ENCODE measurements at regions not wholly inside any gene's neighbourhood (a gene's known extent, or its start where the extent isn't known, plus 50 kb on each side); places are given as distances from the start of the nearest gene placed in this dataset.
"Not testable (repeated sequence)": the region's sequence is repeated elsewhere in the genome, so short reads cannot be mapped to it uniquely, and the experiment has no call there.

GRCh38 chr1:10940451-10940804, 72.0 kb upstream of the TARDBP start:
- peaks cover 9% of the 10 kb centered on the region; the same call in 1 of the 2 replicates for H3K27me3 ChIP-seq (replicated peaks)
- H3K4me3 ChIP-seq, result no peak overlapping the region

GRCh38 chr1:10940838-10941237, 71.6 kb upstream of the TARDBP start:
- Histone ChIP-seq H3K4me1 (replicated peaks) (peaks cover 9% of the 10 kb centered on the region), H3K36me3 (no peaks in the 10 kb centered on the region), H3K4me3 (no peak overlapping the region), H3K27ac (no peak overlapping the region), H3K9me3 (replicated peaks) (no peaks in the 10 kb centered on the region), H3K27me3 (replicated peaks) (peaks cover 9% of the 10 kb centered on the region; the same call in 1 of the 2 replicates)
- no peak for DNase-seq (ENCODE audit: low read depth in 1 of 2, low spot score in 2 of 2)

More at GRCh38 chr1:10940451-10940804, 72.0 kb upstream of the TARDBP start:
- no peak for DNase-seq (ENCODE audit: low read depth in 1 of 2, low spot score in 2 of 2)
- H3K4me1 ChIP-seq (replicated peaks), result peaks cover 9% of the 10 kb centered on the region
- H3K36me3 ChIP-seq, result no peaks in the 10 kb centered on the region
- no peak overlapping the region for H3K27ac ChIP-seq
- no peaks in the 10 kb centered on the region for H3K9me3 ChIP-seq (replicated peaks)

DNA sequence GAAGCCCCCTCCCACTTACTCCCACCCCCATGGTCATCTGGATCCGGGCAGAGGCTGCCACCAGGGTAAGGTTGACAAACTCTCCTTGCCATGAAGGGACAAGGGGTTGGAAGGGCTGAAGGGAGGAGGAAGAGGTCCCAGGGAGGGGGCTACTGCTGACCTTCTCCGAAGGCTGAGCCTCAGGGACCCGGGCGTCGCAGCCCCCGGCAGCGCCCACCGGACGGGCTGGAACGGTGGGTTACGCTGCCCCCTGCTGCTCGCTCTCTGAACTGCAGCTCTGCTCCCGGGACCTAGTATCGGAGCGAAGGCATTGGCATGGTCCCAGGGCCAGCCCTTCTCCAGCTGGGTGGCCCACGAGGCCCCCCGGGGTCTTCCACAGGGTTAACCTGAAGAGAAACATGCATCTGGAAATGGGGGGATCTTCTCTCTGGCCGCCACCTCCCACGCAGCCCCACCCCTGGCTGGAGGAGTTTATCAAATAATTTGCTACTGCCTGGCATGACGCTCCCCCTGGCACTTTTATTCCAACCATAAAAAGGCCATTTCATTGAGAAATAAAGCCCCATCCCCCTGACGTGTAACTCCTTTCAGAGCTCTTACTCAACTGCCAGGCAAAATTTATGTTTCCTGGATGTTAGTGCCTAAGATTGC, 70.4 kb upstream of the TARDBP start:
- H3K27me3 ChIP-seq (replicated peaks), result peaks cover 9% of the 10 kb centered on the region; the same call in 1 of the 2 replicates
- H3K36me3 ChIP-seq, result no peaks in the 10 kb centered on the region
- no peak overlapping the region for H3K27ac ChIP-seq
- H3K4me1 ChIP-seq (replicated peaks), result peaks cover 9% of the 10 kb centered on the region
- no peaks in the 10 kb centered on the region for H3K9me3 ChIP-seq (replicated peaks)
- peak; percentile 38 to 63 for DNase-seq (ENCODE audit: low read depth in 1 of 2, low spot score in 2 of 2)
- H3K4me3 ChIP-seq, result no peak overlapping the region

GRCh38 chr1:10942542-10942912, 69.9 kb upstream of the TARDBP start:
- Histone ChIP-seq H3K4me1 (replicated peaks) (peaks cover 9% of the 10 kb centered on the region), H3K9me3 (replicated peaks) (no peaks in the 10 kb centered on the region), H3K36me3 (no peaks in the 10 kb centered on the region), H3K27me3 (replicated peaks) (peaks cover 9% of the 10 kb centered on the region; the same call in 1 of the 2 replicates), H3K27ac (no peak overlapping the region), H3K4me3 (no peak overlapping the region)
- DNase-seq (ENCODE audit: low read depth in 1 of 2, low spot score in 2 of 2), result no peak

DNA sequence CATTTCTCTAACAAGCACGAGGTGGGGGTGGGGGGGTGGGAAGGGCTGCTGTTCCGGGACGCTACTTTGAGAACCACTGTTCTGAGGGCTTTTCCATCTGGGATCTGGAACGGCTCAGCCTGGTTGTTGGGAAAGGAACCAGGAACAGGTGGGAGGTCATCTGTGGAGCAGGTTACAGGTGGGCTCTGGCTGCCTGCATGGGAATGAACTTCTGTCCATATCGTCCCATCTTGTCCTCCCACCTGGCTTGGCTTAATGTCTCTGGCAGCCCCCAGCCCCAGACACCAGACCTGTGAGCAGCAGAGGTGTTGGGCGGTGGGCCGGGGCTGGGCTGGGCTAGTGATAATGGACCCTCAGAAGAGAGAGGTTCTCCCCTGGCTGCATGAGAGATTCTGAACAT, 69.4 kb upstream of the TARDBP start:
- H3K36me3 ChIP-seq, result no peaks in the 10 kb centered on the region
- no peak overlapping the region for H3K4me3 ChIP-seq
- H3K9me3 ChIP-seq (replicated peaks), result no peaks in the 10 kb centered on the region
- H3K4me1 ChIP-seq (replicated peaks), result peaks cover 9% of the 10 kb centered on the region
- DNase-seq (ENCODE audit: low read depth in 1 of 2, low spot score in 2 of 2), result no peak
- H3K27me3 ChIP-seq (replicated peaks), result peaks cover 5% of the 10 kb centered on the region; the same call in 1 of the 2 replicates
- H3K27ac ChIP-seq, result no peak overlapping the region

- Histone ChIP-seq H3K27ac (no peak overlapping the region), H3K4me1 (replicated peaks) (peaks cover 9% of the 10 kb centered on the region), H3K36me3 (no peaks in the 10 kb centered on the region), H3K4me3 (no peak overlapping the region), H3K9me3 (replicated peaks) (no peaks in the 10 kb centered on the region), H3K27me3 (replicated peaks) (peaks cover 5% of the 10 kb centered on the region; the same call in 1 of the 2 replicates)
- peak in 1 of 2 experiments; percentile 26 for DNase-seq (ENCODE audit: low read depth in 1 of 2, low spot score in 2 of 2)
Measured at GRCh38 chr1:10943991-10944730, 68.3 kb upstream of the TARDBP start.

DNA sequence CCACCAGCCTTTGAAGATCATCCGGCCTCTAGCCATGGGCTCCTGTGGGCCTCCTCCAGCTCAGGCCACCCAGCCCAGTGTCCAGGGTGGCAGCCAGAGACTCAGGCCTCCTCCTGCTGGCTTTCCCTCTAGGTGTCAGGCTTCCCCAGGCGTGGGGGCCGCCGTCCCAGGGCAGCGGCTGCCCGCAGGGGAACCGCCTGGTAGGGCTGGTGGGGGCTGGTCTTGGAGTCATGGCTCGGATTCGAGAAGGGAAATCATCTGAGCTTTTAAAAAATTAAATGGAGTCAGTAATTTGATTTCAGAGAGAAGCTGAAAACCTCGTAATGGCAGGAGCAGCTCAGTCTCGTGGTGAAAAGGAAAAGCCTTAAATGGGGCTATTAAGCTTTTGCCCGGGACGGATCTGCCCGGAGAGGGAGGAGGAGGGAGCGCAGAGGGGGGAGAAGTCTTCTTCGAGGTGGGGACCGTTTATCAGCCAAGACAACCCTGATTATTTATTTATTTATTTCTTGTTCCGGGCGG, 66.4 kb upstream of the TARDBP start:
- H3K27me3 ChIP-seq (replicated peaks), result 0 out of 2 replicates have a peak, but pooled peaks cover 5% of the 10 kb centered on the region
- H3K4me3 ChIP-seq, result no peak overlapping the region
- H3K4me1 ChIP-seq (replicated peaks), result peaks cover 9% of the 10 kb centered on the region
- no peaks in the 10 kb centered on the region for H3K36me3 ChIP-seq
- DNase-seq (ENCODE audit: low read depth in 1 of 2, low spot score in 2 of 2), result no peak
- no peak overlapping the region for H3K27ac ChIP-seq
- H3K9me3 ChIP-seq (replicated peaks), result no peaks in the 10 kb centered on the region

- H3K36me3 ChIP-seq, result no peaks in the 10 kb centered on the region
- H3K9me3 ChIP-seq (replicated peaks), result no peaks in the 10 kb centered on the region
- no peak overlapping the region for H3K4me3 ChIP-seq
- peaks cover 5% of the 10 kb centered on the region for H3K4me1 ChIP-seq (replicated peaks)
- peaks cover 4% of the 10 kb centered on the region; the same call in 1 of the 2 replicates for H3K27me3 ChIP-seq (replicated peaks)
- no peak overlapping the region for H3K27ac ChIP-seq
- no peak for DNase-seq (ENCODE audit: low read depth in 1 of 2, low spot score in 2 of 2)
Measured at GRCh38 chr1:10947181-10947580, 65.3 kb upstream of the TARDBP start.

GRCh38 chr1:10947691-10948462, 64.6 kb upstream of the TARDBP start:
- Histone ChIP-seq H3K4me1 (replicated peaks) (peaks cover 5% of the 10 kb centered on the region), H3K27me3 (replicated peaks) (peaks cover 2% of the 10 kb centered on the region; the same call in 1 of the 2 replicates), H3K36me3 (no peaks in the 10 kb centered on the region), H3K27ac (no peak overlapping the region), H3K9me3 (replicated peaks) (no peaks in the 10 kb centered on the region), H3K4me3 (no peak overlapping the region)
- no peak for DNase-seq (ENCODE audit: low read depth in 1 of 2, low spot score in 2 of 2)

DNA sequence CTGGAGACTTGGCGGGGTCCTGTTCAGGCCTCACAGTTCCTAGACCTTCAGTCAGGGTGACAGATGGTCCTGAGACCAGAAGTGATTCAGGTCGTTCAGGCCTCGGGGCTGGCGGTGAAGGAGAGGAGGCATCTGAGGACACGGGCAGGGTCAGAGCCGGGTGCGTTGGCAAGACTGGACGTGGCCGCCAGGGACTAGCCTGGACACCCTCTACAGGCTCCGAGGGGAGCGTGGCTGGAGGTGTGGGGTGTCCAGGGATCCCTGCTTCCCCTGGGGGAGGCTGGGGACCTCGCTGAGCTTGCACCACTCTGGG, 64.0 kb upstream of the TARDBP start:
- no peak overlapping the region for H3K4me3 ChIP-seq
- peaks cover 3% of the 10 kb centered on the region; the same call in 1 of the 2 replicates for H3K27me3 ChIP-seq (replicated peaks)
- H3K27ac ChIP-seq, result no peak overlapping the region
- H3K9me3 ChIP-seq (replicated peaks), result peaks cover under 1% of the 10 kb centered on the region; the same call in 1 of the 2 replicates
- peaks cover 5% of the 10 kb centered on the region for H3K4me1 ChIP-seq (replicated peaks)
- no peak for DNase-seq (ENCODE audit: low read depth in 1 of 2, low spot score in 2 of 2)
- H3K36me3 ChIP-seq, result no peaks in the 10 kb centered on the region

DNA sequence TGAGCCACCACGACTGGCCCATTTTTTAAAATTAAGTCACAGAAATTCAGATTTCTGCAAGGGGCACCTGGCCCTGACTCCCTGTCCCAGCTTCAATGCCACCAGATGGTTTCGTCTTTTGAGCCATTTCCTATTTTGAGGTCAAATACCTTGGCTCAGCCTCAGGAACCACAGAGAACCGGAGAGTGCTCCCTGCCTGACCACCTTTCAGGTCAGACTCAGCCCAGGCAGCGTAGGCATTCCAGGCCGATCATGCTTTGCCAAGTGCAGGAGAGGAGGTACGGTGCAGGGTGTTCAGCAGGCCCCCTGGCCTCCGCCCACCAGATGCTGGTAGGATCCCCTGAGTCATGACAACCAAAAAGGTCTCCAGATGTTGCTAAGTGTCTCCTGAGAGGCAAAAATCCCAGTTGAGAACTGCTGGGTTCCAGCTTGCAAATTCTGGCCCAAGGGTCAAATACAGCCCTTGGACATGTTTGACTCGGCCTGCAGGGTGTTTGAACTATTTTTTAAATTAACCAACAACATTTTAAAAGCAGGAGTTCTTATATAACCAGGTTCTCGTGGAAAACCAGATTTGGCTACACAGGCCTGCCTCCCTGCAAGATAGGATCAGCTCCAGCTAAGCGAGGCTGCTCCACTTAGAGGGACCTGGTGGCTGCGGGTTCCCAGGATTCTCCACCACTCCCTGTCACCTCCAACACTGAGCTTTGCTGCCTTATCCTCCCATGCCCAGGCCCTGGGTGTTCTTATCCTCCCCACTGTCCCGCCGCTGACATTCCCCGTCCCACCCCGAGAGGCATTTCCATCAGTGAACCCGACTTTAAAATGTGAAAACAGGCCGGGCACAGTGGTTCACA, 61.9 kb upstream of the TARDBP start:
- peaks cover 3% of the 10 kb centered on the region; the same call in 1 of the 2 replicates for H3K9me3 ChIP-seq (replicated peaks)
- peaks cover 3% of the 10 kb centered on the region; the same call in 1 of the 2 replicates for H3K27me3 ChIP-seq (replicated peaks)
- no peak overlapping the region for H3K27ac ChIP-seq
- no peak for DNase-seq (ENCODE audit: low read depth in 1 of 2, low spot score in 2 of 2)
- no peaks in the 10 kb centered on the region for H3K36me3 ChIP-seq
- H3K4me3 ChIP-seq, result no peak overlapping the region
- no peaks in the 10 kb centered on the region for H3K4me1 ChIP-seq (replicated peaks)

DNA sequence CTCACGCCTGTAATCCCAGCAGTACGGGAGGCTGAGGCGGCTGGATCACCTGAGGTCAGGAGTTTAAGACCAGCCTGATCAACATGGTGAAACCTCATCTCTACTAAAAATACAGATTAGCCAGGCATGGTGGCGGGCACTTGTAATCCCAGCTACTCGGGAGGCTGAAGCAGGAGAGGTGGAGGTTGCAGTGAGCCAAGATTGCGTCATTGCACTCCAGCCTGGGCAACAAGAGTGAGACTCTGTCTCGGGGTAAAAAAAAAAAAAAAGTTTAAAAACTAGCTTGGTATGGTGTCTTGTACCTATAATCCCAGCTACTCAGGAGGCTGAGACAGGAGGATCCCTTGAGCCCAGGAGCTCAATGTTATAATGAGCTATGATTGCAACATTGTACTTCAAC, 61.2 kb upstream of the TARDBP start:
- H3K4me1 ChIP-seq (replicated peaks); H3K27ac ChIP-seq; H3K4me3 ChIP-seq; DNase-seq (ENCODE audit: low read depth in 1 of 2, low spot score in 2 of 2); H3K36me3 ChIP-seq; H3K27me3 ChIP-seq (replicated peaks); H3K9me3 ChIP-seq (replicated peaks): not testable (repeated sequence)

DNA sequence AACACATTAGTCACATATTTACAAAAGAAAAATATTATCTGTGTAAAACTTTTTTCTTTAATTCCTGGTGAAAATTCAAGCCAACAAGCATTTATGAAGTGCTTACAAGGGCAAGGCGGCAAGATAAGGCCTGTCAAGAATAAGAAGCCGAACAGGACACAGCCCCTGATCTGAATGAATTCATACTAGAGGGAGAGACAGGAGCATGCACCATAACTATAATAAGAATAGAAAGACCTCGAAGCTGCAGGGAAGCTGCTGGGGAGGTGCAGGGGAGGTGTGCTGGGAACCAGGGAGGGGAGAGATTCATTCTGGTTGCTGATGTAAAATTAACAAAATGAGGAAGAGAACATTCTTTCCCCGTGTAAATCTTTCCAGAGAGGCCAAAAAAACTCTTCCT, 60.5 kb upstream of the TARDBP start:
- no peak overlapping the region for H3K4me3 ChIP-seq
- DNase-seq (ENCODE audit: low read depth in 1 of 2, low spot score in 2 of 2), result no peak
- no peak overlapping the region for H3K27ac ChIP-seq
- peaks cover 3% of the 10 kb centered on the region; the same call in 1 of the 2 replicates for H3K9me3 ChIP-seq (replicated peaks)
- H3K27me3 ChIP-seq (replicated peaks), result peaks cover 3% of the 10 kb centered on the region; the same call in 1 of the 2 replicates
- H3K4me1 ChIP-seq (replicated peaks), result no peaks in the 10 kb centered on the region
- H3K36me3 ChIP-seq, result no peaks in the 10 kb centered on the region
